ENCODE measurements at regions not wholly inside any gene's neighbourhood (a gene's known extent, or its start where the extent isn't known, plus 50 kb on each side); places are given as distances from the start of the nearest gene placed in this dataset.
"Not testable (repeated sequence)": the region's sequence is repeated elsewhere in the genome, so short reads cannot be mapped to it uniquely, and the experiment has no call there.

DNA sequence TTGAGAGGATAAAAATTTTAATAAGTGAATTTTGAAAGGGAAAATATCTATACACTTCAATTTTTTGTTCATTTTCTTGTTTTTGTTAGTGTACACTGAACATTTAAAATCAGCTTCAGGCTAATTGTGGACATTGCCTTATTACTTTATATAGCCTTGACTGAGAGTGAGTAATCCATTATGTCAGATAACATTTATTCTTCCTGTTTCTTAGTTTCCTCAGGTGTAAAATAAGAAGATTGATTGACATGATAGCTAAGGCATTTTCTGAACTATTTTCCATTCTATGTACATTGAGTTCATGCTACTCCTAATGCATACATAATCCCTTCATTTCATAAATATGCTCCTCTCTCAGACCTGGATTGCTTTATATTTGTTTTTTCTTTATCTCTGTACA is 607.3 kb upstream of the AADAT start:
- H3K9me3 ChIP-seq, result no peaks in the 10 kb centered on the region
- TF ChIP-seq, protein P1, sequence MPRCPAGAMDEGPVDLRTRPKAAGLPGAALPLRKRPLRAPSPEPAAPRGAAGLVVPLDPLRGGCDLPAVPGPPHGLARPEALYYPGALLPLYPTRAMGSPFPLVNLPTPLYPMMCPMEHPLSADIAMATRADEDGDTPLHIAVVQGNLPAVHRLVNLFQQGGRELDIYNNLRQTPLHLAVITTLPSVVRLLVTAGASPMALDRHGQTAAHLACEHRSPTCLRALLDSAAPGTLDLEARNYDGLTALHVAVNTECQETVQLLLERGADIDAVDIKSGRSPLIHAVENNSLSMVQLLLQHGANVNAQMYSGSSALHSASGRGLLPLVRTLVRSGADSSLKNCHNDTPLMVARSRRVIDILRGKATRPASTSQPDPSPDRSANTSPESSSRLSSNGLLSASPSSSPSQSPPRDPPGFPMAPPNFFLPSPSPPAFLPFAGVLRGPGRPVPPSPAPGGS (IDR thresholded peaks at IDR 0.05), result no peak
- no peak for TF ChIP-seq ZNF302 (CRISPR knock-in tag; IDR thresholded peaks at IDR 0.05)
- ChIA-PET POLR2A (no interaction called here), CTCF (no interaction called here)
- ATAC-seq (no peak), FAIRE-seq (no peak), DNase-seq (ENCODE audit: low read depth in 1 of 2, low spot score in 1 of 2) (no peak)
- H3K4me3 ChIP-seq, result no peak overlapping the region
- H3K4me1 ChIP-seq, result no peaks in the 10 kb centered on the region
- no peak overlapping the region for H3K27ac ChIP-seq
- H3K4me2 ChIP-seq, result no peak overlapping the region

DNA sequence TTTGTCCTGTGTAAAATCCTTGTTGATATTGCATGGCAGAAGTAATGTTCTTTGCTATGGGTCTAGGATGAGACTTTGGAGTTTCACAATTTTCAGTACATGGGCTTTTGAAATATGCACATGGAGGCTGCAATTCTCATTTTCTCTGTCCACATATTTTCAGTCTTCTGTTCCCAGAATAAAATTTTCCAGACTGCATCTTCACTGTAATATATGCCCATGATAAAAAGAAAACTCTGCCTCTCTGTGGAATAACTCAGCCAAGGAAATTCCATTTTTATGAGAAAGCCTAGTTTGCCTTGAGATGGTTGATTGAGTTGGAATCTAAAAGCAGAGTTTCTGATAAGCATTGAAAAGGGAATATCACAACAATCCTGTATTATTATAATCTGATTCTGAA is 601.4 kb upstream of the AADAT start:
- CTCF ChIA-PET, result interaction anchor here (0.6 kb wide), 1 partner anchor 8 kb away, joined by 4 read pairs; no protein-coding TSS in a partner anchor
- H3K4me2 ChIP-seq, result no peak overlapping the region

DNA sequence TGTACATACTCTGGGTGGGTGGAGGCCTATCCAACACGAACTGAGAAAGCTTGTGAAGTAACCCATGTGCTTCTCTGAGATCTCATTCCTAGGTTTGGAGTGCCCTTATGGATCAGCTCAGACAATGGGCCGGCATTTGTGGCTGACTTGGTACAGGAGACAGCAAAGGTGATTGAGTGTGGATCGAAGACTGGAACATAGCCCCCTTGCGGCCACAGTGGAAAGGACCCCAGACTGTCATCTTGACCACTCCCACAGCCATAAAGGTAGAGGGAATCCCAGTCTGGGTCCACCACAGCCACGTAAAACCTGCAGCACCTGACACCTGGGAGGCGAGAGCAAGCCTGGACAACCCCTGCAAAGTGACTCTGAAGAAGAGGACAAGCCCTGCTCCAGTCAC is 598.0 kb upstream of the AADAT start:
- WGBS (ENCODE audit: missing lambda C conversion rate), result 53% methylated on average over 5 of the region's 6 CpGs
- Histone ChIP-seq H3K4me2 (no peak overlapping the region), H3K4me1 (no peaks in the 10 kb centered on the region), H3K4me3 (no peak overlapping the region), H3K9me3 (no peaks in the 10 kb centered on the region), H3K27ac (no peak overlapping the region)
- ATAC-seq (no peak), DNase-seq (ENCODE audit: low read depth in 1 of 2, low spot score in 1 of 2) (no peak), FAIRE-seq (no peak)
- CTCF ChIA-PET, result no interaction called here
- POLR2A ChIA-PET, result no interaction called here
- no peak for TF ChIP-seq RFX5 (IDR thresholded peaks at IDR 0.05)

More for the DNA sequence above, 601.4 kb upstream of the AADAT start:
- Histone ChIP-seq H3K9me3 (no peaks in the 10 kb centered on the region), H3K4me1 (no peaks in the 10 kb centered on the region), H3K4me3 (no peak overlapping the region), H3K27ac (no peak overlapping the region)
- DNase-seq (ENCODE audit: low read depth in 1 of 2, low spot score in 1 of 2) (no peak), FAIRE-seq (no peak), ATAC-seq (no peak)
- TF ChIP-seq GATA3 (IDR thresholded peaks at IDR 0.05; ENCODE audit: borderline replicate concordance), result no peak
- TF ChIP-seq BHLHE40 (IDR thresholded peaks at IDR 0.05; ENCODE audit: low read depth, low read length), result no peak
- no peak for TF ChIP-seq EHMT2 (IDR thresholded peaks at IDR 0.05; ENCODE audit: low read depth)
- TF ChIP-seq KDM5A (IDR thresholded peaks at IDR 0.05), result no peak
- no peak for TF ChIP-seq EHF (CRISPR knock-in tag; IDR thresholded peaks at IDR 0.05)
- TF ChIP-seq, protein P2, sequence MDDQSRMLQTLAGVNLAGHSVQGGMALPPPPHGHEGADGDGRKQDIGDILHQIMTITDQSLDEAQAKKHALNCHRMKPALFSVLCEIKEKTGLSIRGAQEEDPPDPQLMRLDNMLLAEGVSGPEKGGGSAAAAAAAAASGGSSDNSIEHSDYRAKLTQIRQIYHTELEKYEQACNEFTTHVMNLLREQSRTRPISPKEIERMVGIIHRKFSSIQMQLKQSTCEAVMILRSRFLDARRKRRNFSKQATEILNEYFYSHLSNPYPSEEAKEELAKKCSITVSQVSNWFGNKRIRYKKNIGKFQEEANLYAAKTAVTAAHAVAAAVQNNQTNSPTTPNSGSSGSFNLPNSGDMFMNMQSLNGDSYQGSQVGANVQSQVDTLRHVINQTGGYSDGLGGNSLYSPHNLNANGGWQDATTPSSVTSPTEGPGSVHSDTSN (IDR thresholded peaks at IDR 0.05), result no peak
- TF ChIP-seq, protein P3, sequence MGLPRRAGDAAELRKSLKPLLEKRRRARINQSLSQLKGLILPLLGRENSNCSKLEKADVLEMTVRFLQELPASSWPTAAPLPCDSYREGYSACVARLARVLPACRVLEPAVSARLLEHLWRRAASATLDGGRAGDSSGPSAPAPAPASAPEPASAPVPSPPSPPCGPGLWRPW (IDR thresholded peaks at IDR 0.05), result no peak
- no peak for TF ChIP-seq MAFK (IDR thresholded peaks at IDR 0.05; ENCODE audit: partially characterized antibody)
- TF ChIP-seq CEBPB (IDR thresholded peaks at IDR 0.05), result no peak
- TF ChIP-seq NFE2L2 (conservative IDR thresholded peaks at IDR 0.05; ENCODE audit: low read length), result no peak
- TF ChIP-seq ZC3H11A (IDR thresholded peaks at IDR 0.05), result no peak
- TF ChIP-seq KDM1A (IDR thresholded peaks at IDR 0.05; ENCODE audit: low read depth), result no peak
- no peak for TF ChIP-seq CBX2 (IDR thresholded peaks at IDR 0.05; ENCODE audit: borderline replicate concordance, low read depth)
- TF ChIP-seq SREBF2 (IDR thresholded peaks at IDR 0.05), result no peak
- TF ChIP-seq CBX8 (IDR thresholded peaks at IDR 0.05), result no peak
- no peak for TF ChIP-seq EP300 (IDR thresholded peaks at IDR 0.05)
- TF ChIP-seq ESRRA (IDR thresholded peaks at IDR 0.05; ENCODE audit: borderline replicate concordance, low read length), result no peak
- POLR2A ChIA-PET, result no interaction called here

DNA sequence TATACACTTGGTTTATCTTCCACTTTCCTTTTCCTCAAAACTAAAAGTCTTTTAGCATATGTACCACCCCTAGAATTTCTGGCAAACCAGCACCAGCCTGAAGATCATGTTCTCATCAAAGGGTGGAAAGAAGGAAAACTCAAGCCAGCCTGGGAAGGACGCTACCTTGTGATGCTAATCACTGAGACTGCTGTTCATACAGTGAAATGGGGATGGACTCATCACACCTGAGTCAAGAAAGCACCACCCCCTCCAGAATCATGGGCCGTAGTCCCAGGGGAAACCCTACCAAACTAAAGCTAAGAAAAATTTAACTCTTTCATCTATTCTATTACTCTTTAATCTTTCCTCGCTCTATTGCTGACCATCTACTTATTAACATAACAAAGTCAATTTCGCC is 595.9 kb upstream of the AADAT start:
- H3K27ac ChIP-seq; FAIRE-seq; H3K9me3 ChIP-seq; POLR2A ChIA-PET; CTCF ChIA-PET; H3K4me3 ChIP-seq; H3K4me2 ChIP-seq; DNase-seq (ENCODE audit: low read depth in 1 of 2, low spot score in 1 of 2); H3K4me1 ChIP-seq; ATAC-seq: not testable (repeated sequence)
- WGBS (ENCODE audit: missing lambda C conversion rate), result 50% methylated on average over 4 of the region's 4 CpGs

Data from A549 (cell line).